HS-27A (cell line): ENCODE measurements at regions not wholly inside any gene's neighbourhood (a gene's known extent, or its start where the extent isn't known, plus 50 kb on each side); places are given as distances from the start of the nearest gene placed in this dataset.
"Not testable (repeated sequence)": the region's sequence is repeated elsewhere in the genome, so short reads cannot be mapped to it uniquely, and the experiment has no call there.

Experiments used
- DNase-seq: peaks from one replicate; pipeline ENCODE4 v3.0.0-alpha.2; 2012; ENCODE audit warnings: low read depth, missing footprints

DNA sequence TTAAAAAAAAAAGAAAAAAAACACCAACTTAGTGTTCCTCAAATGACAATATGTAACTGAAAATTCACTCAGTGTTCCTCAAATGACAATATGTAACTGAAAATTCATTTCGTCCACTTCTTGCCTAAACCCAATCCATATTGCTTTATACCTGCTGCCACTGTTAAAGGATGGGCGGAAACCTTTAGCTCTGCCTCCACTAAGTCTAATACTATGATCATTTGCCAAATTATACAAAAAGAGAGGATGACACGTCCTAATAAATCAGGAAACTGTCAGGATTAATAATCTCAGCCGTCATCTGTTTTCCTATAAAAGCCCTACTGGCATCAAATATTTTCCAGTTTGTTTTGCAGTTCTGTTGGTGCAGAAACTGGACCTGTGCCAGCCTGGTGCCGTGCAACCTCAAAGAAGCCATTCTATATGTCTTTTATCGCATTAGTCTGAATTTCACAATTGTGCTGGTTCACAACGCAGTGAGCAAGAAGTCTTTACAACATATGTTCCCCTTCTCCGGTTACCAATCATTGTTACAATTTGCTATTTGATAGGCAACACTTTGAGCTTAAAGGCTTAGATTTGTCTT, 160.4 kb upstream of the KCNH8 start:
- DNase-seq: no peak

DNA sequence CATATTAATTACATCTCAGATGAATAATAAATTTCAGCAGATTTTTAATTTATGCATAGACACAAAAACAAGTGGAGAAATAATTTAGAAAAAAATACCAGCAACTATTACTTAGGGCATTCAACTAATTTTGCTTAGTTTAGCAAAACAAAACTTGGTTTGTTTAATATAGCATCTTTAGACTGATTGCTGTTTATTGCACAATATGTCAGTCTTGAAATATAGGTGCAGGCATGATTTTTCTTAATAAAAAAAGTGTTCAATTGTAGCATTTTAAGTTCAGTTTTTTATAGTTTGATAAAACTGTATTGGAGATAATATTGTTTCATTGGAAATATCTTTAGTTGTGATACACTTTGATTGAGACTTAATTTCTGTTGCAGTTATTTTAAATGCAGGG, 161.2 kb upstream of the KCNH8 start:
- no peak for DNase-seq

DNA sequence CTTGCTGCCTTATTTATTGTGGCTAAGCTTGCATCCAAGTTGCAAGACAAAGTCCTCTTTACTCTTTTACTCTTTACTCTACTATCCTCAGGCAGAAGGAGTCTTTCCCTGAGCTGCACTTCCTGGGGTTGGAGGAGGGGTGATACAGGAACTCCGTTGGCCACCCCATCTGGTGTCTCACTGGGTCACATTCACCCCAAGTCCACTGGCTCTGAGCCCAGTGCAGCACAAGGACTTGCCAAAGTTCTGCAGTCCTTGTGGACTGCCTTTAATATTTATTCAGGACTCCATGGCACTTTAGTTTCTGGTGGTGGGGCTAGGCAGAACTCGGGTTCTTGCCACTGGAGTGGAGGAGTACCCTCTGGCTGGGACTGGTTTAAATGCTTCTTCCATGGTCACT, 165.4 kb upstream of the KCNH8 start:
- DNase-seq: no peak

DNA sequence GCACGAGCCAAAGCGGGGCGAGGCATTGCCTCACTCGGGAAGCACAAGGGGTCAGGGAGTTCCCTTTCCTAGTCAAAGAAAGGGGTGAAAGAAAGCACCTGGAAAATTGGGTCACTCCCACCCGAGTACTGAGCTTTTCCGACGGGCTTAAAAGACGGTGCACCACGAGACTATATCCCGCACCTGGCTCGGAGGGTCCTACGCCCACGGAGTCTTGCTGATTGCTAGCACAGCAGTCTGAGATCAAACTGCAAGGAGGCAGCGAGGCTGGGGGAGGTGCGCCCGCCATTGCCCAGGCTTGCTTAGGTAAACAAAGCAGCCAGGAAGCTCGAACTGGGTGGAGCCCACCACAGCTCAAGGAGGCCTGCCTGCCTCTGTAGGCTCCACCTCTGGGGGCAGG, 172.2 kb upstream of the KCNH8 start:
- DNase-seq: not testable (repeated sequence)

- DNase-seq: no peak
These were observed 180.2 kb upstream of the KCNH8 start for GRCh38 chr3:18968120-18968519.

GRCh38 chr3:18965781-18966180, 182.5 kb upstream of the KCNH8 start:
- DNase-seq: no peak

GRCh38 chr3:18964640-18965039, 183.7 kb upstream of the KCNH8 start:
- DNase-seq: no peak

DNA sequence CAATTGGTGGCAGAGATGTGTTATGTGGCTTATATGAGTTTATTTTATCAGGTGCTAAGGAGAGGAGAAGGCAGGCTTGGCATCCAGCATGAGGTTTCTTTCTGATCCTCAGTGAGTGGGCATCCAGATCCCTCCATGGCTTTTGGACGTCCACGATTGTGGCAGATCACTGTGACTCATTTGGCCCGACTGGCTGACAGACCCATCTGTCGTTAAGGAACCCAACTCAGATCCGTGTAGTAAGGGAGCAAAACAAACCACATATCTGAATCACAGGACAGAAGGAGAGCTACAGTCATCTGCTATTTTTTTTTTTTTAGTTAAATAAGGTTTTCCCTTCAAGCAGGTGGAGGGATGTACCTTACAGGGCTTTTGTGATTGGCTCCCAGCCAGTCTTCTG, 197.0 kb upstream of the KCNH8 start:
- no peak for DNase-seq

DNA sequence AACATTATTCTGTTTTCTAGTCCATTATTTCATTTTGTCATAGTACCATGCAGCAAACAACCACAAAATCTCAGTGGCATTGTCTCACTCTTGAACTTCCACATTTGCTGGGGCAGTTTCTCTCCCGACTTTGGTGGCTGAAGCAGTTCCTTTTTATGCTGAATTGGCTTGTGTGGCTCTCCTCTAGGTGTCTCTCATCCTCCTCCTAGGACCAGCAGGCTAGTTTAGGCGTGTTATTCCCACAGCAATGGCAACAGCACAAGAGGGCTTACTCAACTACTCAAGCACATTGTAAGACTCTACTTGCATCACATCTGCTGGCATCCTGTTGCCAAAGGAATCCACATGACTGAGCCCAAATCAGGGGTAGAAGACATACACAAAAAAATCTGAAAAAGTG, 201.8 kb upstream of the KCNH8 start:
- DNase-seq: no peak

DNA sequence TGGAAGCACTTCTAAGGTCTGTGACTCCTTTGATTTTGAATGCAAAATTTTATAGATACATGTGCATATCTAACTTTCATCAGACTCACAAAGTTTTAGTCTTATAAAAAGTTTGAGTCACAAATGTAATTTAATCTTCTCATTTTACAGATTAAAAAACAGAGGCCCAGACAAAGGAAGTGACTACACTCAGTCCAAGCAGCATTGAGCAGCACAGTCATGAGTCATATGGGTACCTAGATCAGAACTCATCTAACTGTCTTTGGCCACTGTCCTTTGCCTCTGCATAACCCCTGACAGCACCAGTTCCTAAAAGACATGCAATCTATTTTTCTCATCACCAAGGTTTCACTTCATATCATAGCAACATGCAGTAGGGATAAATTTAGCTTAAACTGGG, 210.7 kb upstream of the KCNH8 start:
- no peak for DNase-seq

GRCh38 chr3:18919158-18919557, 229.2 kb upstream of the KCNH8 start:
- no peak for DNase-seq

- DNase-seq: no peak
These were observed 230.4 kb upstream of the KCNH8 start for GRCh38 chr3:18917923-18918322.

- DNase-seq: no peak
These were observed 246.1 kb upstream of the KCNH8 start for GRCh38 chr3:18902081-18902793.

DNA sequence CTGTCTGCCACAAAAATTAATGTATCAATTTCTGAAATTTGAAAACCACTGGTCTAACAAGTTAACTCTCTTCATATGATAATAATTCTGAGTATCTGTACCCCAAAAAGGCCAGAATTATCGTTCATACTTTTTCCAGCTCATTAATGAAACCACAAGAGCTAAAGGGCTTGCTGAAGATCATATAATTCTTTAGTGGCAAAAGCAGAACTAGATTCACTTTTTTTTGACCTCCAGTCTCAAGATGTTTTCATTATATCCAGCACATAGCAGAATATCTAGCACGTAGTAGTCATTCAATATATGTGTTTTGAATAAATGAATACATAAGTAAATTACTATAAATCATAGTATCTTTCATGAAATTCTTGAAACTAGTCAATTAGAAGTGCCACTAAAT, 246.7 kb upstream of the KCNH8 start:
- DNase-seq: no peak

DNA sequence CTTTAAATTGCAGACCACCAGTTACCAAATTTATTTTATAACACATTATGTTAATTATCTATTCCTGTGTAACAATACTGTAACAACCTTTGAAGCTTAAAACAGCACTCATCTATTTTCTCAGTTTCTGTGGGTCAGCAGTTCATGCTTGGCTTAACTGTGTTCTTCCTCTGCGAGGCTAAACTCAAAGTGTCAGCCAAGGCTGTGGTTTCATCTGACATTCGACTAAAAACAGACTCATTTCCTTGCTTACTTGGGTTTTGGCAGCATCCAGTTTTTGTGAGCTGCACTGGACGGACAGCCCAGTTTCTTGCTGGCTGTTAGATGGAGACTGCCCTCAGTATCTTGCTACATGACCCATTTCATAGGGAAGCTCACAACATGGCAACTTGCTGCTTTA, 247.3 kb upstream of the KCNH8 start:
- no peak for DNase-seq

DNA sequence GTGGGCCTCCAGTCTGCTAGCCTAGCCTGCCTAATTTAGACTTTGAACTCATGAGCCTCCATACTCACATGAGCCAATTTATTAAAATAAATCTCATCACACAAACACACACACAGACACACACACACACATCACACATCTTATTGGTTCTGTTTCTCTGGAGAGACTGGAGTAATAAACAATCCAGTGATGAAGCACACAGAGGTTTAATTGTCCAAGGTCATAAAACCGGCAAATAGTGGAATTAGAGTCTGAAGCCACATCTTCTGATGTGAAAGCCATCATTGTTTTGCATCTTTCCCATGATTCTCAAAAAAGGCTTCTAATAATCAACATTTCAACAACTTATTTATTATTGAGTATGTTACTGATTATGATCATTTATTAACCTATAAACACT, 249.4 kb upstream of the KCNH8 start:
- DNase-seq: no peak

DNA sequence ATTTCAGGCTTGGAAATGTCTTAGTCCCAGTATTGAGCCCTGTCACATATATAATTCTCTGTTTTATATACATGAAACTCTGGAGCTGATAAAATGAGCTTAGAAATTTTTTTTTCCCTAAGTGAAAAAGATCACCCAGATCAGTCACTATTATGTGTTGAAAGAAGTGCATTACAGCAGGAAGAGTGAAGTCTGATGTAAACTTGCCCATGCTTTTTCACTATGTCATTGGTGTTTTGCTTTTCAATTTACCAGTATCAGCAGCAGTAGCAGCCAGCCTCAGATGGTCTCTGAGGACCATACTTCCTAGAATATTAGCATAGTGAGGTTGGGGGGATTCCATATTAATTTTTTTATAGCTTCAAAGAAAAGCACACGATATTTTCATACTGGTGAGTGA, 255.6 kb upstream of the KCNH8 start:
- no peak for DNase-seq

- no peak for DNase-seq
These were observed 256.3 kb upstream of the KCNH8 start for GRCh38 chr3:18892047-18892446.

GRCh38 chr3:18891641-18892040, 256.7 kb upstream of the KCNH8 start:
- DNase-seq: no peak

- DNase-seq: no peak
These were observed 257.9 kb upstream of the KCNH8 start for GRCh38 chr3:18890449-18890848.

- no peak for DNase-seq
These were observed 259.5 kb upstream of the KCNH8 start for GRCh38 chr3:18888819-18889218.

GRCh38 chr3:18888370-18888769, 259.9 kb upstream of the KCNH8 start:
- no peak for DNase-seq

DNA sequence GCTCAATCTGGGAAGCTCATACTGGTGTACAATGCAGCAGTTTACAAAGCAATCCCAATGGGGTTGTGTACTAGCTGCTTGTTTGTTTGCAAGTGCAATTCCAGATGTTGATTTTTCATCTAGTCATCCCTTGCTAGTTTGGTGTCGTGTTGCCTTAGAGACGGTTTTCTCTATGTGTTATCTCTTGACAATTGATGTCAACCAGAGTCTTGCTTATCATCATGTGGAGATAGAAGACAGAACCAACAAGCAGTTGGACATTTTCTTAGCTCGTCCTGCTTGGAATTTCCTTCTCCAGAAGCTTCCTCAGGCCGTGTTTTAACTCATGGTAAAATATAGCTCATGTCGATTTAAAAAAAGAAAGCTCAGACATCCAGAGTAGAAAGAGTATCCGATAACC, 262.0 kb upstream of the KCNH8 start:
- no peak for DNase-seq

DNA sequence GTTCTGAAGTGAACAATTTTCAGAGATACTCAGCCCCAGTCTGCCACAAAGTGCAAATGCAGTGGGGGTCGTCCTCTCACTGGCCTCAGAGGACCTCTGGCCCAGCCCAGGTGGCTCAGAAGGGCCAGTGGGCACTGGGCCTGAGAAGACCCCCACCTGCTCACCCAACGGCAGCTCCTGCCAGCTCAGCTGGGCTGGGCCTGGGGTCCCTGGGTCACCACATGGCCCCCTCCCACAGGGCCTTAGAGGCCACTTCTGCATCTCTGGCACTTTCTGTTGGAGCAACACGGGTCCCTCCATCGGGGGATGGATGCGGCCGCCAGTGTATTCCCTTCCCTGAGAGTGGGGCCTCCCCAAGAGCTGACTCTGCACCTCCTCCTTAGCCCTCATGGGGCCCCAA, 262.7 kb upstream of the KCNH8 start:
- DNase-seq: no peak
